GM19025 (cell line): ENCODE measurements at regions not wholly inside any gene's neighbourhood (a gene's known extent, or its start where the extent isn't known, plus 50 kb on each side); places are given as distances from the start of the nearest gene placed in this dataset.

ENCODE experiments used
- ATAC-seq: cut with Tn5 transposase; IDR thresholded peaks from one replicate; pipeline ENCODE4 v1.9.1; 2021; ENCODE audit warnings: mild to moderate bottlenecking, low read depth, moderate library complexity; ENCODE audit not compliant: unreplicated experiment

DNA sequence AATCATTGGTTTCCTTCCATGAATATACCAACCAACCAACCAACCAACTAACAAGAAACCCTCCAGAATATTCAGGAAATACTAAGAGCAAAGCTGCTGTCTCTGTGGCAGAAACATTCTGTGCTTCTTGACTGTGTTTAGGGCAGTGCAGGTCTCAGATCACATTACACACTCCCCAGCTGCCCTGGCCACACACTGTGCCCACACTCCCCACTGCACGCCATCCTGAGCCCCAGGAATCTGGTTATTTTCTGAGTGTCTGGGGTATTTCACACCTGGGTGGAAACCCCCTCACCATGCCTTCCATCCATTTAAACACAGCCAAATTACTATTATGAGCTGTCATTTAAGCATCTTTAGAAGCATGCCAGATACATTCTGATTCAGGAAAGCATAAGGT lies 183.7 kb upstream of the ANK3 start:
- peak; percentile 41 for ATAC-seq

GRCh38 chr10:60572511-60573194 lies 183.0 kb upstream of the ANK3 start:
- ATAC-seq: no peak

- no peak for ATAC-seq
Measured at GRCh38 chr10:60570896-60571295, 181.2 kb upstream of the ANK3 start.

DNA sequence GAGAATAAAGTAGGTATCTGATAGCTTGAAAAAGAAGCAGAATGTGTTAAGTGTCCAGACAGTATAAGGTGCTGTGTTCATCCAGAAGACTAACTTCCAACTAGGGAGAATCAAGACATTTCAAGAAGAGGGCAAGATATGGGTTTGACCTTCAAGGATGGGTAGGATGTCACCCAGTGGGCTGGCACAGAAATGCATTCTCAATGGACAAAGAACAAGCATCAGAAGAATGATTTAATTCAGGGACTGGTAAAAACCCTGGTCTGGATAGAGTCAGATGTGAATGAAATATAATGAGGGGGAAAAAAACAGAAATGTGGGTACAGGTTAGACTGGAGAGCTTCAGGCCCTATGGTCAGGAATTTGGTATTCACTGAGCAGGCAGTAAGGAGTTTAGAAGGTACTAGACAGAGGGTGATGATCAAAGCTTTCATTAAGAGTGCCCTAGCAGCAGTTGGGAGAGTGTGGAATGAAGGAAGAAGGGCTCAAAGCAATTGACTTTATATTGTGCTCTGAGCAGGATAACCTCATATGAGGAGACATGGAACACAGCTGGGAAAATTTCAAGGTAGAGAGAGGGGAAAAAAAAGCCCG lies 180.7 kb upstream of the ANK3 start:
- no peak for ATAC-seq

GRCh38 chr10:60569681-60570080 lies 180.0 kb upstream of the ANK3 start:
- ATAC-seq: no peak

DNA sequence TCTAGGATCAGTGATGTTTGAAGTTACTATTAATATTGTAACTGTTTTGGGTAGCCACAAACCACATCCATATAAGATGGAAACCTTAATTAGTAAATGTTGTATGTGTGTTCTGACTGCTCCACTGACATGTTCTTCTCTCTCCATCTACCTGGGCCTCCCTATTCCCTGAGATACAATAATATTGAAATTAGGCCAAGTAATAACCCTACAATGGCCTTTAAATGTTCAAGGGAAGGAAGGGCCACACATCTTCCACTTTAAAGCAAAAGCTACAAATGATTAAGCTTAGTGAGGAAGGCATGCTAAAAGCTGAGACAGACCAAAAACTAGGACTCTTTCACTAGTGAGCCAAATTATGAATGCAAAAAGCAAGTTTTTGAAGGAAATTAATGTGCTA lies 176.4 kb upstream of the ANK3 start:
- ATAC-seq: no peak

DNA sequence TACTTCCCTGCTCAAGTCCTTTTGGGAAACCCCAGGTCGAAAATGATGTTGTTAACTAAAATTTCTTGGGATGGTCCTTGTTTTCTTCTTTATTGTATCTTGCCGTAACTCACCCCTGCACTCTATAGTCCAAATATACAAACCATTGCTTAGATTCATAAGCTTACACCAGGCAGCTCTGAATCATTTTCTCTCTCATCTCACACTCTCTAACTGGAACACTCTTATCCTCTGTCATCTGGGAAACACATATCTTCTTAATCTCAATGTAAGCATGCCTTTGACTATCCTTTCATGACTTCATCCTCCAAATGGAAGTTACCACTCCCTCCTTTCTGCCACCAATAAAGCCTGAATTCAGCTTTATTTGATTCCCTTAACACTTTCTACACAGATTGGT lies 175.8 kb upstream of the ANK3 start:
- ATAC-seq: no peak

DNA sequence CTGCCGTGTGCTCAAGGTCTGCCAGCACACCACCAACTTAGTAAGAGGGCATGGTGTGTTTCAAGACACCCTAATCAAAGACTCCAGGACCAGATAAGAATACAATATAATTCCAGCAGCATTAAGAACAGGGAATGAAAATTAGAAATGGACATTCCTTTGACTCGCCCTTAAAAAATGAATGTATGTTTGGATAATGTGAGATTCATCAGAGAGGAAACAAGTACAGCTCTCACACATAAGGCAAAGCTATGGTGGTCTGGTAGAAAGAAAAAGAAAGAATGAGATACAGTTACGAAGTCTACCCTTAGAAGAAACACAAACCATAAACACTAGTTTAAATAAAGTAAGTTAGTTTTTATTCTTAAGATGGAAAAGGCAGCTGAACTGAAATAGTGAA lies 174.8 kb upstream of the ANK3 start:
- ATAC-seq: no peak

DNA sequence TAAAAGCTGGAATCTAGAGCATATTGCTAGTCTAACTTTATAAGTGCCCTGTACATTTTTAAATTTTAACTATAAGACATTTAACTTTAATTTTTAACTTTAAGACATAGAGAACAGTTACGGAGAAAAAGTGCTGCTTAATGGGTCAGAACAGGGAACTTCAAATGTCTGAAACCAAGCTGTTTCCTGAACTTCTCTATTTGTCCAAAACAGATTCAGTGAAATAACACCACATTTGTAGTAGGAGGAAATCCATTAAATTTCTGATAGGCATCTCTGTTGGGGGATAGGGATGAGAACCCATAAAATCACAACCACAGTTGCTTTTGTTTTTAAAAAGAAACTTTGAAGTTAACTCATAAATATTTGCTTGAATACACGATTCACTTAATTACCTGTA lies 170.8 kb upstream of the ANK3 start:
- no peak for ATAC-seq

DNA sequence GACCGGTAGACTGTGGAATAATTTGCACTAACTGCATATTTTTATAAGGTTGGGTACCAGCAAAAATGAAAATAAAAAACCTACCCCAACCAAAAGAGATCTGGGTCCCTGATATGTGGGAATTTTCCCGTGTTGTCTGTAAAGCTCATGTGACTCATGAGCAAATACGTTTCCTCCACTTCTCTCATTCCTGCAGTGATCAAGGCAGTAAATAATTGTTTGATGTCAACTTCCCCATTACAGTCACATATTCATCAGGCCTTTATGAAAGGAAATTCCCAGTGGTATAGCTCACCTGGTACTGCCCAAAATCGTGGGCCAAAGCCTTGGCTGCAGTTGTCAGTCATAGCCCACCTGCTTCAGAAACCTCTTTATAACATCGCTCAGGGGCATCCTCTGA lies 166.0 kb upstream of the ANK3 start:
- ATAC-seq: no peak

GRCh38 chr10:60549686-60550085 lies 160.0 kb upstream of the ANK3 start:
- no peak for ATAC-seq

DNA sequence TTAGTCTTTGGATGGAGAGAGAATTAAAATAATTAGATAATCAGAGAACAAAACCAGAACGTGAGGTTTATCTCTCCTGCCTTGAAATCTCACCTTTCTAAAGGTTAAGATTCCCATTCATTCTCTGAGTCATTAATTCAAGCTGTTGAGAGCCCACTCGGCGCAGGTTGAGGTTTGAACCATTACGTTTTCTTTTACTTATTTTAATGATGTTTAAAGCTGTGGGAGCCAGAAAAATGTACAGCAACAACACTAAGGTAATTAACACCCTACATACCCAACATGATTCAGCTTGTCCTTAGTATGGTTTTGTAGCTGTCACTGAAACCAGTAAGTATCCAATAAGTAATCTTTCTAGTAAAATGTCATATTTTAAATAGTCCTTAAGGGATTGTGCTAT lies 153.0 kb upstream of the ANK3 start:
- no peak for ATAC-seq

- no peak for ATAC-seq
Measured at GRCh38 chr10:60541451-60541850, 151.8 kb upstream of the ANK3 start.

- no peak for ATAC-seq
Measured at GRCh38 chr10:60537697-60538096, 148.0 kb upstream of the ANK3 start.

DNA sequence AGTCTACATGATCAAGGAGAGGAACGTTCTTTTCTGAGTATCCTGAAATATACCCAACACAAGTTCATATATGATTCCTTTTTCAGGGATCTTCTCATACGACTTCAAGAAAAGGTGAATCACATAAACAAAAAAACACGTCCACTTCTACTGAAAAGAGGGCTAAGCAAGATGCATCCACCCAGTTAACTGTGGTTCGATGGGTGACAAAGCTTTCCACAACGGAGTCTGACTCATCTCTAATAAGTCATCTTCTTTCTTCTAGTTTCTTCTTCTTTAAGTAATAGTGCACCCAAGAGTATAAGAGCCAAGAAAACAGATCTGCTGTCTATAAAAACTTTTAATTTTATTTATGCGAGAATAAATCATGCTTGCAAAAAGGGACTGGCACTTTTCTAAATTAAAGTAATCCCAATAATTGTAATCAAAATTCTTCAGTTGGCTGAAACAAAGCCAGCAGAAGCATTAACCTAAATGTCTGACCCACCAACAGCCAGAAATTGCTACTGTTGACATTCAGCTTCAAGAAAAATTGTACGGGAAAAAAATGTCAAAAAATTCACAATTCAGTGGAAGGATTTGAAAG lies 146.9 kb upstream of the ANK3 start:
- no peak for ATAC-seq

DNA sequence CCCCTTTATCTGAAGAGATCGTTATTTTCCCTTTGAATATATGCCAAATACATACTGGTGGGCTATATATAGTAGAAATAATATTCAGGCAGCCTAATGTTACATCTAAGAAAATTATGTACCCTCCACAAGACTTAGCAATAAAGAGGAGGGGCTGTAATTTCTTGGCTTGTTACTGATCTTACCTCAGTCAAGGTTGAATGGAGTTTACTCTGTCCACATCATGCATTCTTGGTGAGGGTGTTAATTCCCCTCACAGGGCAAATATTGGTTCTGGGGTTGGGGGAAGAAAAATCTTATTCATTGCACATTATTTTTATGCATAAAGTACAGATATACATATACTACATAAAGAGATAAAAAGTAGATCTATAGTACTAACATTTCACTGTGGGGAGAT lies 145.8 kb upstream of the ANK3 start:
- no peak for ATAC-seq

DNA sequence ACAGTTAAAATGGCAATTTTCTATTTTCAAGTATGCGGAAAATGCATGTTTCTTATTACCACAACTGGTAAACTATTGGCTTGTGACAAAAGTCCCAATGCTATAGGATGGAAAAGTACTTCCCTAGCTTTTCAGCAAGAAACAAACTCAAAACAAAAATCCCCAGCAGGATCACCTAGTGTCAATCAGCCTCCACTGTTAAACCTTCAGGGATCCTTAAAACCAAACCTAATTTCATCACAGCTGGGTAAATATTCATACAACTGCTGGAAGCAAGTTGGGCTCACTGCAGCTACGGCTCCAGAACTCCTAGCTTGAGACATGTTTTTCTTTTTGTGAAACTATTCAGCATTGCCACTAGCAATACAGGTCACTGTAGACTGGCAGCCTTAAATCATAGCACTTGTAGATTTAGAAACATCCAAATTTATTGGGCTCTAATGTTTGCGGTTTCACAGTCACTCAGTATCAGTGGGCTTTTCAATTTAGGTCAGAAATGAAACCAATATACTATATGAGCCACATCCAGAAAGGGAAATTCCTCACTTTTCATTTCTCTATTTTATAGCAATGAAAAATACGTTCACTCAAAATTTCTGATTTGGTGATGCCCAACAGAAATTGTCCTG lies 145.2 kb upstream of the ANK3 start:
- ATAC-seq: no peak

GRCh38 chr10:60532696-60533468 lies 143.2 kb upstream of the ANK3 start:
- ATAC-seq: no peak

DNA sequence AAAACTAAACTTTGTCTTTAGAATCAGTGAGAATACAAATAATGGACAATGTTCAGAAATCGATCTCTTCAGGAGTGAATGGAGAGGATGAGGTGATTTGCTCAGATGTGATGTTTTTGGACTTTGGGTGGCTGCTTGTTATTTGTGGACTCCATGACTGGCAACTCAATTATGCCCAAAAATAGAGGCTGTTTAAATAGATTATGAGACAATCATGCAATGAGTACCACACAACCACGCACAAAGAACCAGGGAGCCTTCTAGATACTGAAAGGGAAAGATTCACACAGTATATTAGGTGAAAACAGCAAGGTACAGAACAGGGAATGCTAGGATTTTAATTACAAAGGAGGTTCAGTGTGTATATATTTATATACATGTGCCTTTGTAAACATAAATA lies 141.3 kb upstream of the ANK3 start:
- no peak for ATAC-seq

DNA sequence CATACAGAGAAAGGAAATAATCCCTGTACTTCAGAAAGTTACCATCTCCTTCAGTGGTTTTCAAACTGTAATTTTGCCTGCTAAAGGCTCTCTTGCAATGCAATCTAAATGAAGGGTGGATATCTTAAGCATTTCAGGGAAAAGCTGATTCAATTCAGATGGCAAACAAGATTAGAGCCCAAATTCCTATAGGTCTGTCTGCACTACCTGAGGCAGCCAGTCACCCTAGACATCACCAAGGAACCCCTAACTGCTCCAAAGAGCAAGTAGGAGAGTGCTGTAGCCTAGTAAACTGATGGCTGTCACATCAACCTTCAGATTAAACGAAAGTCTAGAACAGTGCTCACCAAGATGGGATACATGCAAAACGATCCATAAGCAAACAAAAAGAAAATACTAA lies 138.0 kb upstream of the ANK3 start:
- no peak for ATAC-seq
